ENCODE measurements at regions not wholly inside any gene's neighbourhood (a gene's known extent, or its start where the extent isn't known, plus 50 kb on each side); places are given as distances from the start of the nearest gene placed in this dataset.

- Mint-ChIP-seq H3K36me3 (no peaks in the 10 kb centered on the region), H3K4me1 (peaks cover 15 to 38% (median 22%) of the 10 kb centered on the region in 4 donors), H3K27ac (no peak overlapping the region), H3K4me3 (no peak overlapping the region), H3K27me3 (no peaks in the 10 kb centered on the region), H3K9me3 (no peaks in the 10 kb centered on the region)
- DNase-seq (no peak), ATAC-seq (no peak)
- POLR2A ChIA-PET, result interaction anchor here (1.1 kb wide), 1 partner anchor 20 kb away, joined by 3 read pairs; no protein-coding TSS in a partner anchor
Observed at GRCh38 chr5:87115839-87116364, 151.8 kb upstream of the RASA1 start.

DNA sequence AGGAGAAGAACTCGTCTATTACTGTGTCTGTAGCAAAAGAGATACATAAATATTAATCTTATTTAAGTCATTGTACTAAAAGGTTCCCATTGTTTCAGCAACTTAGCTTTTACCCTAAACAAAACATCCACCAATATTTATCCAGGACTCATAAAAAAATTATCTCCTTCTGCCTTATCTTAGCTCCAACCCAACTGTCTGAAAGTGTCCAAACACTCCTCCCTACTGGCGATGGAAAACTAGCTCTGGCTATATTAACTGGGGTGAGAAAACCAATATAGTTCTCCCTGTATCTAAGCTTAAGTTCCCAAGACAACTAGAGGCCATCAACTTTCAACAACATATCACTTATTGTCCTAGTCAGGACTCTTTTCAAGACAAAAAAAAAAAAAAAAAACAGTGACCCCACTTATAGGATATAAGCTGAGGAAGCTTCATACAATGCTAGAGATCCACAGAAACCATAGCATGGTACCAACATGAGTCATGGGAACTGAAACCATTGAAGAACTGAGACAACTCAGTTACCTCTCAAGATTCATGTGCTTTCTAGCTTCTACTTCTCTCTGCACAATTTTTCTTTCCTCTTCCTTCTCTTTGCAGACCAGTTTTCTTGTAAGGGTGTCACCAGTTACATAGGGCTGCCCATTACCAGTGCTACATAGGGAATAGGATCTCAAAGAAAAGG is 150.7 kb upstream of the RASA1 start:
- no peaks in the 10 kb centered on the region for H3K27me3 Mint-ChIP-seq
- H3K27ac Mint-ChIP-seq, result peak overlapping the region in 1 of 10 donors; percentile 20
- no peak overlapping the region for H3K4me3 Mint-ChIP-seq
- H3K4me1 Mint-ChIP-seq, result peaks cover 20 to 49% (median 29%) of the 10 kb centered on the region in 4 donors
- H3K36me3 Mint-ChIP-seq, result no peaks in the 10 kb centered on the region
- DNase-seq (no peak), ATAC-seq (no peak)
- H3K9me3 Mint-ChIP-seq, result no peaks in the 10 kb centered on the region
- POLR2A ChIA-PET, result interaction anchor here (0.6 to 0.8 kb wide), 2 partner anchors 9 to 228 kb away, joined by 4 to 6 read pairs; no protein-coding TSS in a partner anchor

DNA sequence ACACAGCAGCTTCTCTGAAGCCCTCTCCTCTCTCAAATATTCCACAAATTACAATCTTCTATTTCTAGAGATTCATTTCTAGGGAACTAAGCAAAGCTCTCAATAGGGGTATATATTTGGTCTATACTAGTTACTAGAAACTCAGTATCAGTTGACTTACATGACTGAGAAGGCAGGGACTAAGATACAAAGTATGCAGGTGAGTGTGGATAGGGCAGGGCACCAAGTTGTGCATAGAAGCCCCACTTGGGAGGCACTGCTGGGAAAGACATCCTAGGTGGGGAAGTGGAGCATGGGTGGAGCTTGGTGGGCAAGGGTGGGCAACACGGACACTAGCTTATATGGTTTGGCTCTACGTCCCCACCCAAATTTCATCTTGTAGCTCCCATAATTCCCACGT is 148.1 kb upstream of the RASA1 start:
- Mint-ChIP-seq H3K36me3 (no peaks in the 10 kb centered on the region), H3K4me3 (peak overlapping the region in 1 of 10 donors; percentile 13), H3K4me1 (peaks cover 23 to 54% (median 35%) of the 10 kb centered on the region in 4 donors), H3K27ac (peak overlapping the region in 4 of 10 donors; percentile 6 to 92 (median 74)), H3K9me3 (no peaks in the 10 kb centered on the region), H3K27me3 (no peaks in the 10 kb centered on the region)
- POLR2A ChIA-PET, result no interaction called here
- ATAC-seq, result no peak
- DNase-seq, result no peak

DNA sequence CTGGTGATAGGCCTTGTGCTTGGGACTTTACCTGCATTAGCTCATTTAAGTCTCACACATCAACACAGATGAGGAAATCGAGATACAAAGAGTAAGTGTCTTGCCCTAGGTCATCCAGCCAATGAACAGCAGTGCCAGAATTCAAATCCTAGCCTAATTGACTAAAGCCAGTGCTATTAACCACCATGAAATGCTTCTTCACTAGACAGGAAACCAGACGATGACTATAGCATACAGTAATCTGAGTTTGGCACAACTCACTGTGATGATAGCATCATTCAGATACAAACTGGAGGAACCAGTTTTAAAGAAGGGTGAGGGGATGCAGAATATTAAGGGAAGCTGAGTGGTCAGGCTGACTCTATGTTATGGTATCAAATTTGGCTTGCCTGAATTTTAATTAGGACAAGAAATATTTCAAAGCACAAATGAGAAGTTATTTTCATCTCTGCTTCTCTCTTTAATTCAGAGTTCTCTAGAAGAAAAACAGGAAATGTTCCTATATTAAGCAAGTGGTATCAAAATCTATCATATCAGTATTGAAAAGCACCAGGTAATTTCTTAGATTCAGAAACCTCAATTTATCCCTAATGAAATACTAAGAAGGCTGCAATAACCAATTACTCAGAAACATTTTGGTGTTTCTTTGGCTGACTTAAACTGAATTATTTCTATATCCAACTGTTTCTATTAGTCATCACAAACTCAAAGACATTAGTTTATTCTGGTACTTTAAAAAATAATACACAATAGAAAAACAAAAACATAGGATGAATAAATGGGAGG is 147.0 kb upstream of the RASA1 start:
- H3K4me3 Mint-ChIP-seq, result peak overlapping the region in 7 of 10 donors; percentile 9 to 79 (median 53)
- POLR2A ChIA-PET, result no interaction called here
- DNase-seq, result peak in 1 of 10 donors; percentile 3
- no peaks in the 10 kb centered on the region for H3K27me3 Mint-ChIP-seq
- ATAC-seq, result peak; percentile 48 to 49
- peak overlapping the region; percentile 21 to 93 (median 54) for H3K27ac Mint-ChIP-seq
- H3K36me3 Mint-ChIP-seq, result no peaks in the 10 kb centered on the region
- H3K9me3 Mint-ChIP-seq, result no peaks in the 10 kb centered on the region
- H3K4me1 Mint-ChIP-seq, result peaks cover 23 to 54% (median 35%) of the 10 kb centered on the region in 4 donors

DNA sequence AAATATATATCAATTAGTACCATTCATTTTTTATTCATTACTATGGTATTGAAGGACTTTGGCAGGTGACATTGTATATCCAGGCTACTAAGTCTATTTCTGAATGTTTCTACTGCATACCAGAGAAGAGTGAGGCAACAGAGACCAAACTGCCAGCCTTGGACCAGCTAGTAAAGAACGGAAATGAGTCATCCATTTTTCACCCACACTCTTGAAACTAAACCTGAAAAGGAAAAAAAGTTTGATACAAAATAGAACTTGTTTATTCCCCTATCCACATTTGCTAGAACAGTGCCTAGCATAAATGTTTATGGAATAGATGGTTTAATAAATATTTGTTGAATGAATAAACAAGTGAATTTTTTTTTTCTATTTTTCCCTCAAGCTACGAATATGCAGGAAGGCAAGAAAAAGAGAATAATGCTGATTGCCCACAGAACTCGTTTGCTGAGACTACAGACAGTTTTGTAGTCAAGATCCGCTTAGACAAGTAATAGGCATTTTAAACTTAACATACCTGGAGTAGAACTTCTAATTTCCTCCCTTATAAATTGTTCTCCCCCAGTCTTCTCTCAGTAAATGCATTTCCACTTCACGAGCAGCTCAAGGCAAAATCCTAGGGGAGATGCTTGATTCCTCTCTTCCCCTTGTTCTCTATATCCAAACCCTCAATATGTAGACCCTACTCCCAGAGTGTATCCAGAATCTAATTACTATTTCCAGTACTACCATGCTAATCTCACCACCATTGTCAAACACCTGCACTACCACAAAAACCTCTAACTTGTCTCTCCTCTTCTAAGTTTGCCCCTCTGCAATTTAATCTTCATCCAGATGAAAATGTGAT is 146.2 kb upstream of the RASA1 start:
- POLR2A ChIA-PET, result interaction anchor here (0.6 to 0.7 kb wide), 2 partner anchors 22 to 208 kb away, joined by 3 read pairs; no protein-coding TSS in a partner anchor
- peak in 6 of 10 donors; percentile 3 to 36 (median 24) for DNase-seq
- Mint-ChIP-seq H3K36me3 (no peaks in the 10 kb centered on the region), H3K9me3 (no peaks in the 10 kb centered on the region), H3K4me1 (peaks cover 23 to 54% (median 35%) of the 10 kb centered on the region in 4 donors), H3K27ac (peak overlapping the region; percentile 20 to 93 (median 72)), H3K4me3 (peak overlapping the region; percentile 32 to 79 (median 58)), H3K27me3 (no peaks in the 10 kb centered on the region)
- peak; percentile 93 to 96 for ATAC-seq

DNA sequence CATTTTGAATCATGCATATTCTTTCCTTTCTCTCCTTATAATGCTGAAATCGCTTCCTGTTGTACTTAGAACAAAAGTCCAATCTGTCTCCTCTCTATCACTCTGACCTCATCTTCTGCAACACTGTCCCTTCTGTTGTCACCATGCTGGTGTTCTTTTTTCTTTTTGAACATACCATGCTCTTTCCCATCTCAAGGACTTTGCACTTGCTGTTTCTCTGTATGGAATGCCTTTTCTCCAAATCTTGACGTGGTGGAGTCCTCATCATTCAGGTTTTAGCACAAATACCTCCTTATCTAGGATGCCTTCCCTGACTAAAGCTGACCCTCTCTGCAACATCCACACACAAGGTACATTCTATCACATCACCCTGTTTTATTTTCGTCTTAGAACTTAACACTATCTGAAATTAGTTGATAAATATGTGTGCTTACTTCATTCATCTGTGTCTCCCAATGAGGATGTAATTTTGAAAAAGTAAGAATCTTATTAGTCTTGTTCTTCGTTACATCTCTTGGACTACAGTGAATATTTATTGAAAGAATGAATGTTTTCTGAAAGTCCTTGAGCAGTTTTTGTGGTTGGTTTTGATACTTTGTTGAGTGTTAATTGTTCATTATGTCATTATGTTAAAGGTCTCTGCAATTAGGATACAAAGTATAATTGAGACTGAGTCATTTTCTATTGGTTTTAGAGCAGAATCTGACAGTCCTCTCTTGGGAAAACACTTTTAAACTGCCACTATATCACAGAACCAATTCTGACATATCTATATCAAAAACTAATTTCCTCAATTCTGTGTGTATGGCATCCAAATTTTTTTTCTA is 145.3 kb upstream of the RASA1 start:
- POLR2A ChIA-PET, result interaction anchor here (0.6 to 1.0 kb wide), 3 partner anchors 23 to 207 kb away, joined by 3 read pairs; no protein-coding TSS in a partner anchor
- Mint-ChIP-seq H3K27me3 (no peaks in the 10 kb centered on the region), H3K4me3 (peak overlapping the region in 9 of 10 donors; percentile 43 to 79 (median 59)), H3K4me1 (peaks cover 25 to 56% (median 40%) of the 10 kb centered on the region in 4 donors), H3K36me3 (no peaks in the 10 kb centered on the region), H3K9me3 (no peaks in the 10 kb centered on the region), H3K27ac (peak overlapping the region in 9 of 10 donors; percentile 7 to 93 (median 77))
- ATAC-seq (no peak), DNase-seq (no peak)

DNA sequence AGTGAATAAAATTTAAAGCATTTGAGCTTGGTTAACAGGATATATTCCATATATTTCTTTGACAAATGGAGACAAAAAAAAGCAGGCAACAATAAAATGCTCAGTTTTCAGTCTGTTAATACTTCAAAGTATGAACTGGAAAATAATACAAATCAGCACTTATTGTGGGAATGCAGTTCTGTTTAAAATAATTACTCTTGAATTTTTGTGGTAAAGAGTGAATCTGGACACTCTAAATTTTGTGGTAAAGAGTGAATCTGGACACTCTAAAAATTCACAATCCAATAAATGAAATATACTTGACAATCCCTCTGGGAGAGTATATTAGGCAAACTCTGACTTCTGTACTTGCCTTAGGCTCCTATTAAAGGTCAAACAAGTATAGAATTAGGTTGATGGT is 141.9 kb upstream of the RASA1 start:
- Mint-ChIP-seq H3K27me3 (no peaks in the 10 kb centered on the region), H3K9me3 (no peaks in the 10 kb centered on the region), H3K27ac (no peak overlapping the region), H3K4me1 (peaks cover 15 to 53% (median 33%) of the 10 kb centered on the region in 4 donors), H3K4me3 (no peak overlapping the region), H3K36me3 (no peaks in the 10 kb centered on the region)
- DNase-seq, result no peak
- ATAC-seq, result no peak
- POLR2A ChIA-PET, result interaction anchor here (0.6 kb wide), 1 partner anchor 14 kb away, joined by 3 read pairs; no protein-coding TSS in a partner anchor

GRCh38 chr5:87126869-87127268 is 140.8 kb upstream of the RASA1 start:
- Mint-ChIP-seq H3K27me3 (no peaks in the 10 kb centered on the region), H3K27ac (peak overlapping the region in 3 of 10 donors; percentile 7 to 68 (median 23)), H3K9me3 (no peaks in the 10 kb centered on the region), H3K4me3 (no peak overlapping the region), H3K4me1 (peaks cover 12 to 42% (median 25%) of the 10 kb centered on the region in 4 donors), H3K36me3 (no peaks in the 10 kb centered on the region)
- POLR2A ChIA-PET, result no interaction called here
- DNase-seq (no peak), ATAC-seq (no peak)

DNA sequence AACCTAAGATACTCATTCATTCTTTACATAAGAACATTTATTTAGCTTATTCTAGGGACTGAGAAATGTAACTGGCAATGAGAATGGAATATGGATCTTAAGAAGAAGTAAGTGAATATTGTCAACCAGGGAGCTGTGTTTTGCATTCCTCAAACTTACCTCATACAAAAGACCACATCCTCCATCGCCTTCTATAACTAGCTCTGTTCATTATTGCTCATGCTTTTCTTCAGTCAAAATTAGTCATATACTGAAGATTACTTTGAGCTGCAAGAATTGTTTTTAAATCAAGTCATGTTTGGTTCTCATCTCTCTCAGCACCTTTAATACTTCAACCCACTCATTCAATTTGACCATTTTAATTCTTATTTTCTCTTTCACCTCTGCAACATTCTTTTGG is 140.3 kb upstream of the RASA1 start:
- Mint-ChIP-seq H3K4me1 (peaks cover 7 to 36% (median 20%) of the 10 kb centered on the region in 4 donors), H3K4me3 (peak overlapping the region in 1 of 10 donors; percentile 23), H3K27ac (peak overlapping the region in 5 of 10 donors; percentile 0 to 68 (median 23)), H3K36me3 (no peaks in the 10 kb centered on the region), H3K9me3 (no peaks in the 10 kb centered on the region), H3K27me3 (no peaks in the 10 kb centered on the region)
- no peak for DNase-seq
- peak; percentile 40 to 58 for ATAC-seq
- POLR2A ChIA-PET, result no interaction called here

GRCh38 chr5:87127956-87128687 is 139.6 kb upstream of the RASA1 start:
- no peaks in the 10 kb centered on the region for H3K36me3 Mint-ChIP-seq
- DNase-seq (peak in 2 of 10 donors; percentile 17 to 27), ATAC-seq (no peak)
- H3K27ac Mint-ChIP-seq, result peak overlapping the region in 4 of 10 donors; percentile 0 to 68 (median 34)
- H3K27me3 Mint-ChIP-seq, result no peaks in the 10 kb centered on the region
- peaks cover 7 to 29% (median 15%) of the 10 kb centered on the region in 4 donors for H3K4me1 Mint-ChIP-seq
- peak overlapping the region in 1 of 10 donors; percentile 31 for H3K4me3 Mint-ChIP-seq
- H3K9me3 Mint-ChIP-seq, result no peaks in the 10 kb centered on the region
- POLR2A ChIA-PET, result no interaction called here

DNA sequence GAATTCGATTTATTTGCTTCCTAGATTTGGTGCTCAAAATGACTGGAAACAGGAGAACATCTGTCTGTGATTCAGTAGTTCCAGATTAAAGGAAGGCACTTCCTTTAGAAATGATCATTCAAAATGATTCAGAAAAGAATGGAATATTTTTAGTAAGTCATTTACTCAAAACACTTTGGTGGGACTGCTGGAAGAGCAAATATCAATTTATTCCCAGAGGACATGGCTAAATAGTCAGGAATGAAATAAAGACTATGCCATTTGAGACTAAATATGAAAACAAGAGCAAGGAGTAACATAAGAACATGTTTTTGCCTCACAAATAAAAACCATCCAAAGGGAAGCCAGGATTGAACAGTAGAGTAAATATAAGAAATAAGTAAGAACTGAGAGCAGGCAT is 138.6 kb upstream of the RASA1 start:
- Mint-ChIP-seq H3K9me3 (no peaks in the 10 kb centered on the region), H3K27me3 (no peaks in the 10 kb centered on the region), H3K27ac (no peak overlapping the region), H3K4me3 (no peak overlapping the region), H3K36me3 (no peaks in the 10 kb centered on the region), H3K4me1 (peaks cover 7 to 26% (median 15%) of the 10 kb centered on the region in 4 donors)
- POLR2A ChIA-PET, result no interaction called here
- DNase-seq, result no peak
- no peak for ATAC-seq

Measured in naive thymus-derived CD8-positive, alpha-beta T cell (primary cell).